Pancreas (tissue), 10 donors: ENCODE measurements at regions not wholly inside any gene's neighbourhood (a gene's known extent, or its start where the extent isn't known, plus 50 kb on each side); places are given as distances from the start of the nearest gene placed in this dataset.
"Not testable (repeated sequence)": the region's sequence is repeated elsewhere in the genome, so short reads cannot be mapped to it uniquely, and the experiment has no call there.

Experiments
- ATAC-seq, 4 donors: fragments of 200-7000 bp; cut with Tn5 transposase; one replicate each; pipeline versions ENCODE4 v1.8.0 to v1.9.1; 2020; ENCODE audit warnings: mild to moderate bottlenecking in 4 of 4, moderate library complexity in 4 of 4
- DNase-seq, 6 donors: peaks; one replicate each; pipeline ENCODE4 v3.0.0-alpha.2; 2020
- FAIRE-seq: peaks from 2 replicates; lab custom pipeline; 2012; peaks lifted over from hg19 to GRCh38; lab: Jason Lieb, UNC
- H3K27ac ChIP-seq, 4 donors: fragments of 200-600 bp; sonication (generic); 1 replicate in 3 of 4; 2 replicates in 1 of 4; pipeline versions ENCODE4 v1.5.0 to v1.8.0; 2020
- H3K27me3 ChIP-seq, 4 donors: fragments of 200-600 bp; one replicate each; pipeline ENCODE4 v1.8.0; 2021
- H3K36me3 ChIP-seq, 3 donors: fragments of 200-600 bp; sonication (generic) in 1 of 3; one replicate each; pipeline versions ENCODE4 v1.5.0 to v1.8.0; 2020 to 2021
- H3K4me1 ChIP-seq, 3 donors: fragments of 200-600 bp; one replicate each; pipeline ENCODE4 v1.8.0; 2021
- H3K4me3 ChIP-seq, 4 donors: fragments of 200-600 bp; sonication (generic) in 2 of 4; one replicate each; pipeline versions ENCODE4 v1.5.0 to v1.8.0; 2020 to 2021
- H3K9me3 ChIP-seq, 4 donors: fragments of 200-600 bp; one replicate each; pipeline ENCODE4 v1.8.0; 2021
- WGBS, 2 donors: extraction: QIAGEN DNeasy Blood & Tissue Kit; methylation state at CpG; one replicate each; pipeline ENCODE4 v1.1.7; 2013; 5-methylcytosine and 5-hydroxymethylcytosine counted together
- intact Hi-C, 3 donors: fragments of 100-400 bp; cut with DNase I; formaldehyde crosslinking; loops; one replicate each; pipeline versions ENCODE4 v1.11.1 to v1.14.2; 2022
- TF ChIP-seq, protein P1 (sequence below), 4 donors: fragments of 200-600 bp; sonication (generic) in 3 of 4; IDR thresholded peaks; one replicate each; pipeline versions ENCODE4 v1.5.0 to v1.8.0; 2021; ENCODE audit warnings: antibody characterized with exemption in 4 of 4
- donor health status: healthy with polysubstance abuse.
- donor health status: DM: no; HTN: no; CAD: no; lungs with moderate emphysema.
- donor health status: DM: no; HTN: no; CAD: no.
- donor health status: control.
- donor health status: control.
- donor health status: Bipolar disorder and iron deficiency.
- donor health status: DM: yes; HTN: yes; CAD: no.
- donor health status: DM: no; HTN: no; CAD: no.
- donor health status: DM: no; HTN: no; CAD: no.
- donor health status: DM: yes; HTN: yes; CAD: no.

- H3K9me3 ChIP-seq: no peaks in the 10 kb centered on the region
- no peaks in the 10 kb centered on the region for H3K36me3 ChIP-seq
- H3K4me3 ChIP-seq: no peak overlapping the region
- H3K4me1 ChIP-seq: no peaks in the 10 kb centered on the region
- intact Hi-C loops: no loop called here
- no peak for FAIRE-seq
- TF ChIP-seq, protein P1, sequence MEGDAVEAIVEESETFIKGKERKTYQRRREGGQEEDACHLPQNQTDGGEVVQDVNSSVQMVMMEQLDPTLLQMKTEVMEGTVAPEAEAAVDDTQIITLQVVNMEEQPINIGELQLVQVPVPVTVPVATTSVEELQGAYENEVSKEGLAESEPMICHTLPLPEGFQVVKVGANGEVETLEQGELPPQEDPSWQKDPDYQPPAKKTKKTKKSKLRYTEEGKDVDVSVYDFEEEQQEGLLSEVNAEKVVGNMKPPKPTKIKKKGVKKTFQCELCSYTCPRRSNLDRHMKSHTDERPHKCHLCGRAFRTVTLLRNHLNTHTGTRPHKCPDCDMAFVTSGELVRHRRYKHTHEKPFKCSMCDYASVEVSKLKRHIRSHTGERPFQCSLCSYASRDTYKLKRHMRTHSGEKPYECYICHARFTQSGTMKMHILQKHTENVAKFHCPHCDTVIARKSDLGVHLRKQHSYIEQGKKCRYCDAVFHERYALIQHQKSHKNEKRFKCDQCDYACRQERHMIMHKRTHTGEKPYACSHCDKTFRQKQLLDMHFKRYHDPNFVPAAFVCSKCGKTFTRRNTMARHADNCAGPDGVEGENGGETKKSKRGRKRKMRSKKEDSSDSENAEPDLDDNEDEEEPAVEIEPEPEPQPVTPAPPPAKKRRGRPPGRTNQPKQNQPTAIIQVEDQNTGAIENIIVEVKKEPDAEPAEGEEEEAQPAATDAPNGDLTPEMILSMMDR (IDR thresholded peaks at IDR 0.05): no peak
- ATAC-seq: no peak
- DNase-seq: no peak
- H3K27ac ChIP-seq: no peak overlapping the region
- H3K27me3 ChIP-seq: no peaks in the 10 kb centered on the region
These were observed 110.1 kb upstream of the GRM7 start for GRCh38 chr3:6750782-6751181.

GRCh38 chr3:6753536-6753935 lies 107.4 kb upstream of the GRM7 start:
- ATAC-seq: no peak
- no peaks in the 10 kb centered on the region for H3K27me3 ChIP-seq
- TF ChIP-seq, protein P1 (IDR thresholded peaks at IDR 0.05): no peak
- H3K9me3 ChIP-seq: no peaks in the 10 kb centered on the region
- H3K4me1 ChIP-seq: no peaks in the 10 kb centered on the region
- 81 to 82% methylated on average over 2 of the region's 2 CpGs for WGBS, 2 donors
- intact Hi-C loops: no loop called here
- H3K4me3 ChIP-seq: no peak overlapping the region
- H3K27ac ChIP-seq: no peak overlapping the region
- FAIRE-seq: no peak
- H3K36me3 ChIP-seq: no peaks in the 10 kb centered on the region
- no peak for DNase-seq

- ATAC-seq, H3K4me1 ChIP-seq, intact Hi-C loops, H3K4me3 ChIP-seq, FAIRE-seq, H3K27me3 ChIP-seq, H3K27ac ChIP-seq, DNase-seq, H3K36me3 ChIP-seq, H3K9me3 ChIP-seq: not testable (repeated sequence)
- WGBS, 2 donors: 87 to 91% methylated on average over 28 of the region's 32 CpGs
These were observed 91.2 kb upstream of the GRM7 start for GRCh38 chr3:6769532-6770396.

GRCh38 chr3:6770397-6770690 lies 90.6 kb upstream of the GRM7 start:
- no peak overlapping the region for H3K4me3 ChIP-seq
- ATAC-seq: no peak
- intact Hi-C loops: no loop called here
- no peaks in the 10 kb centered on the region for H3K9me3 ChIP-seq
- FAIRE-seq: no peak
- H3K27me3 ChIP-seq: no peaks in the 10 kb centered on the region
- no peaks in the 10 kb centered on the region for H3K4me1 ChIP-seq
- TF ChIP-seq, protein P1 (IDR thresholded peaks at IDR 0.05): no peak
- no peaks in the 10 kb centered on the region for H3K36me3 ChIP-seq
- H3K27ac ChIP-seq: no peak overlapping the region
- DNase-seq: no peak

DNA sequence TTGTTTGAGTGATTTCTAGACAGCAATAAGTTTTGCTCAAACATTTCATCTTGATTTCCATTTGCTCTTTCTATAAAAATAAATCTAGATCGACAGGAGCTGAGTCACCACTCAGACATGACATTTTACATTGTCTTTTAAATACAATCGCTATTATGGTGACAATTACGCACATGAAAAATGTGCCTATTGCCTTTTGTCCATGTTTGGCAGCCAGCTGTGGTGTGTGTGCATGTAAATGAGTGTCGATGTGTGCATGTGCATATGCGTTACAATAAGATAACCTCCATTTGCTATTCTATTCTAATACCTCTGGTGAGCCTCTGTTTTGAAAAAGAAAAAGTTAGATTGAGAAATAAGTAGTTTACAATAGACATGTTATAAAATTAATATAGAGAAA lies 89.7 kb upstream of the GRM7 start:
- TF ChIP-seq, protein P1 (IDR thresholded peaks at IDR 0.05): no peak
- WGBS, 2 donors: 74 to 76% methylated on average over 5 of the region's 5 CpGs
- Histone ChIP-seq H3K27me3 (no peaks in the 10 kb centered on the region), H3K4me3 (no peak overlapping the region), H3K9me3 (no peaks in the 10 kb centered on the region), H3K27ac (no peak overlapping the region), H3K36me3 (no peaks in the 10 kb centered on the region), H3K4me1 (no peaks in the 10 kb centered on the region)
- FAIRE-seq (no peak), ATAC-seq (no peak), DNase-seq (no peak)
- intact Hi-C loops: no loop called here
